Mucosa of rectum (tissue), 2 donors: ENCODE measurements at regions not wholly inside any gene's neighbourhood (a gene's known extent, or its start where the extent isn't known, plus 50 kb on each side); places are given as distances from the start of the nearest gene placed in this dataset.
"Not testable (repeated sequence)": the region's sequence is repeated elsewhere in the genome, so short reads cannot be mapped to it uniquely, and the experiment has no call there.

Experiments
- H3K27ac ChIP-seq, 2 donors: one replicate each; pipeline ENCODE4 v1.7.0; 2013; ENCODE audit warnings: inconsistent platforms in 2 of 2, low read depth in 2 of 2, low read length in 2 of 2
- H3K27me3 ChIP-seq, 2 donors: one replicate each; pipeline ENCODE4 v1.7.0; 2013; ENCODE audit warnings: low read length in 2 of 2; ENCODE audit not compliant: control insufficient read depth in 2 of 2, insufficient read depth in 2 of 2
- H3K36me3 ChIP-seq, 2 donors: one replicate each; pipeline ENCODE4 v1.7.0; 2013; ENCODE audit warnings: low read length in 2 of 2; ENCODE audit not compliant: control insufficient read depth in 2 of 2, insufficient read depth in 2 of 2
- H3K4me1 ChIP-seq, 2 donors: one replicate each; pipeline ENCODE4 v1.7.0; 2013; ENCODE audit warnings: low read length in 2 of 2, mild to moderate bottlenecking in 1 of 2; ENCODE audit not compliant: control insufficient read depth in 2 of 2, insufficient read depth in 2 of 2
- H3K4me3 ChIP-seq, 2 donors: one replicate each; pipeline ENCODE4 v1.7.0; 2013; ENCODE audit warnings: low read length in 2 of 2
- H3K9ac ChIP-seq, 2 donors: one replicate each; pipeline ENCODE4 v1.7.0; 2013; ENCODE audit warnings: low read length in 2 of 2, low read depth in 1 of 2, mild to moderate bottlenecking in 1 of 2
- H3K9me3 ChIP-seq, 2 donors: one replicate each; pipeline ENCODE4 v1.7.0; 2013; ENCODE audit warnings: low read length in 2 of 2; ENCODE audit not compliant: control insufficient read depth in 2 of 2
- donor health status: healthy.
- donor health status: Normal muscosa, but diverticular disease.

DNA sequence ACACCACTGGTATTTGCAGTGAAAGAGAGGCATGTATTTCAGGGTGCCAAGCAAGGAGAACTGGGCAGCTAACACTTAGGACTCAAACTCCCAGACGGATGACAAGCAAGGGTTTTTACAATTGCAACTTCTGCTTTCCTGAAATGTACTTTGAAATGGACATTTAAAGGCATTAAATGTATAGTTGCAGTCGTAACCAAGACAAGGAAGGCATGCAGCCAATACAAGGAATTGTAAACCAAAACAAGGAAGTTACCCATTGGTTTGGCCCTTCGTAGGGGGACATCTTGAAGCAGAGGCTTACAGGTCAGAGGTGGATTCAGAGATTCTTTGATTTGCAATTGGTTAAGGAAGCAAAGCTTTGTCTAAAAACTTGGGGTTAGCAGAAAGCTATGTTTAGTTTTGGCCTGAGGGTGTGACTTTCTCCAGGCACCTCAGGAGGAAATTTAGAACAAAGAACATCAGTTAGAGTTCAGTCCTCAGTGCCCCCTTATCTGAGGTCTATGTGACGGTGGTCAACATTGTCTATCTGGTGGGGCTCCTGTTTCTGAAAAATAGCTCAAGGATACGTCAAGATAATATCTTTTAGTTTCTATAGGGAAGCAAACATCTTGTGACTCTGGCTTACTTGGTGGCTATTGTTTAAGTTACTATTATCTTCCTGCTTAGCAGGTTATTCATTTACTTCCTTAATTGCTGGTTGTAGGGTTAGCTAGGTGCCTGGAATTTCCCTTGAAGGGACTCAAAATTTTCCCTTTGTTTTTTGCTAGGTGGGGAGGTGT, 266.0 kb downstream of the CD83 start:
- Histone ChIP-seq H3K9me3 (no peaks in the 10 kb centered on the region), H3K9ac (no peak overlapping the region), H3K4me1 (peaks cover 3 to 11% of the 10 kb centered on the region in 2 donors), H3K36me3 (no peaks in the 10 kb centered on the region), H3K27me3 (no peaks in the 10 kb centered on the region), H3K4me3 (no peak overlapping the region), H3K27ac (no peak overlapping the region)

DNA sequence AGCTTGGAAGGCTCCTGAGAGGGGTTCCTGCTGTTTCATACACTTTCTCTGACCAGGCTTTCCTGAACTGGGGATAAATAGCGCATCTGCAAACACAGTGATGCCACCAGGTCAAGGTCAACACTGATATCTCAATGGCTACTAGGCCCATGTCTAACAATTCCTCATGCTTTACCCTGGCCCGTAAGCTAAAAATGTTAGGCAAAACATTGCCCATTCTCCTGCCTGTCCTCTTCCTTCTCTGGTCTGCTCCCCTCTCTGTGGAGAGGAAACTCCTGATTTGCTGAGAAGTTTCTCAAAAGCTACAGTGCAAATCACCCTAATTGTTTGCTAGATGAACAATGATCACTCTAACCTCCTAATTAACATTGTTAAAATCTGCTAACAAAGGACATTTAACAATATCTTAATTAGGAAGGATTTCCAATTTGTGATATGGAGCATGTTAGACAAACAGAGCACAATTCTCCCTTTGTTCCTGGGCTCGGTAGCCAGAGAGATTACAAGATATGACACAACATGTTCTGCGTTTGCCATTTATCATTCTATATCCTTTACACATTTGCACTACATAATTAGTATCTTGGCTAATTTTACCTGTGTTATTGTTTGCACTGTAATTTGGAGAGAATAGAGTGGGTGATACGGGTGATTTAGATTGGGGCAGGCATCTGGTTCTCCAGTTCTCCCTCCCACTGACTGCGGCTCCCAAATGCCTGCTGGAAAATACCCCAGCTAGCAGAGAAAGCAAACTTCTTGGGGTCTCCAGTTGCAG, 266.8 kb downstream of the CD83 start:
- H3K4me3 ChIP-seq: no peak overlapping the region
- H3K27ac ChIP-seq: no peak overlapping the region
- H3K36me3 ChIP-seq: no peaks in the 10 kb centered on the region
- H3K9ac ChIP-seq: no peak overlapping the region
- H3K27me3 ChIP-seq: no peaks in the 10 kb centered on the region
- peaks cover 3 to 11% of the 10 kb centered on the region in 2 donors for H3K4me1 ChIP-seq
- no peaks in the 10 kb centered on the region for H3K9me3 ChIP-seq

DNA sequence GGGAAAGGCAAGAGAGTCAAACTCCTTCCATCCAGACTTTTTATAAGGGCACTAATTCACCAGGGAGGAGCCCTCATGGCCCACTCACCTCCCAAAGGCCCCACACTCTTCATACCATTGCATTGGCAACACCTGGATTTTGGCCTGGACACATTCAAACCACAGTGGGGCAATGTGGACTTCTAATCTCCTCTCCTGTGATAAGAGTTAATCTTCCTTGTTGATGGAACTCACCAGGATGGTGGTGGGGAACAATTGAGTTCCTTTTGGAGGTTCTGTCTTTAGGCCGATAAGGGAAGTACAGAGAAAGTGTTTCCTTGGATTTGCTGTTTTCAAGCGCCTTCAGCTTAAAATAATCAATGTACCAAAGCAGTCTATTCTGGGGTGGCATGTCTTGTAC, 268.7 kb downstream of the CD83 start:
- Histone ChIP-seq H3K9ac (no peak overlapping the region), H3K27ac (no peak overlapping the region), H3K4me1 (peaks cover 3 to 13% of the 10 kb centered on the region in 2 donors), H3K4me3 (no peak overlapping the region), H3K36me3 (no peaks in the 10 kb centered on the region), H3K27me3 (no peaks in the 10 kb centered on the region), H3K9me3 (no peaks in the 10 kb centered on the region)

DNA sequence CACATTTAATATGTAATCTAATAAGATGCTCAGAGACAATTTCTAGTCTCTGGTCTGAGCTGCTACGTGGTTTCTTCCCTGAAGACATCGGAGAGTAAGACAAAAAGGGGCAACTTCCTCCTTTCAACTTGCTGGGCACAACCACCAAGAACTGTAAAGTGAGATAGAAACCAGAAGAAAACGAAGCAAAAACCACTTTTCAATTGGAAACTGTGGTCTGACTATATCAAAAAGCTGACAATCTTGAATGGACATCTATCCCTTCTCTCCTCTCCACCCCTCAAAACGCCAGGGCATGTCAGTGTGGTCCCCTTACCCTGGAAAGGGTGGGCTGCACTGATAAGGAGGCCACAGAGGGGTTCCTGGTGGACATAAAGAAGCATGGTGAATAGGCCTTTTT, 269.1 kb downstream of the CD83 start:
- H3K9ac ChIP-seq: no peak overlapping the region
- no peaks in the 10 kb centered on the region for H3K9me3 ChIP-seq
- no peak overlapping the region for H3K27ac ChIP-seq
- H3K36me3 ChIP-seq: no peaks in the 10 kb centered on the region
- H3K27me3 ChIP-seq: no peaks in the 10 kb centered on the region
- peaks cover 3 to 13% of the 10 kb centered on the region in 2 donors for H3K4me1 ChIP-seq
- H3K4me3 ChIP-seq: no peak overlapping the region

DNA sequence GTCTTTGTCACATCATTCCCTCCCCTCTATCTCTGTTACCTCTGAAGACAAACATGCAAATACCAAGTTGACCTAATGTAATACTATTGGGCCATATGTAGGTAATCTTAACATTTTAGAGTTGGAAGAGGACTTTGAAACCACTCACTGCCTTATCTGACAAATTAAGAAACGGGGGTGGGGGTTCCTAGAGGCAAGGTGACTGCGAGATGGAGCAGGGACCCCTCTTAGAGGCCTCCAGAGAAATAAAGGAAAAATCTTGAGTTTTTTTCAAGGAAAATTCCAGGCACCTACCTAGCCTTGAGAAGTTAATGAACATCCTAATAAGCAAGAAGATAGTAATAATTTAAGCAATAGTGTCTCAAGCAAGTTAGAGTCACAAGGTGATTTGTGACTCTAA, 270.8 kb downstream of the CD83 start:
- H3K27me3 ChIP-seq: no peaks in the 10 kb centered on the region
- H3K9me3 ChIP-seq: no peaks in the 10 kb centered on the region
- no peak overlapping the region for H3K4me3 ChIP-seq
- H3K36me3 ChIP-seq: no peaks in the 10 kb centered on the region
- peaks cover 3 to 10% of the 10 kb centered on the region in 2 donors for H3K4me1 ChIP-seq
- H3K27ac ChIP-seq: no peak overlapping the region
- no peak overlapping the region for H3K9ac ChIP-seq

DNA sequence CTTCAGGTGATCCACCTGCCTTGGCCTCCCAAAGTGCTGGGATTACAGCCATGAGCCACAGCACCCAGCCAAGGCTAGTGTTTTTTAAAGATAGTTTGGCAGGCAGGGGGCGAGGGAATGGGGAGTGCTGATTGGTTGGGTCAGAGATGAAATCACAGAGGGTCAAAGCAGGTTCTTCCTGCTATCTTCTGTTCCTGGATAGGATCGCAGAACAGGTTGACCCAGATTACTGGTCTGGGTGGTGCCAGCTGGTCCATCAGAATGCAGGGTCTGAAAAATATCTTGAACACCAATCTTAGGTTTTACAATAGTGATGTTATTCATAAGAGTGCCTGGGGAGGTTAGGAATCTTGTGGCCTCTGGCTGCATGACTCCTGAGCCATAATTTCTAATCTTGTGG, 272.2 kb downstream of the CD83 start:
- not testable (repeated sequence) for H3K9me3 ChIP-seq, H3K27ac ChIP-seq, H3K4me1 ChIP-seq, H3K4me3 ChIP-seq, H3K27me3 ChIP-seq, H3K36me3 ChIP-seq, H3K9ac ChIP-seq

DNA sequence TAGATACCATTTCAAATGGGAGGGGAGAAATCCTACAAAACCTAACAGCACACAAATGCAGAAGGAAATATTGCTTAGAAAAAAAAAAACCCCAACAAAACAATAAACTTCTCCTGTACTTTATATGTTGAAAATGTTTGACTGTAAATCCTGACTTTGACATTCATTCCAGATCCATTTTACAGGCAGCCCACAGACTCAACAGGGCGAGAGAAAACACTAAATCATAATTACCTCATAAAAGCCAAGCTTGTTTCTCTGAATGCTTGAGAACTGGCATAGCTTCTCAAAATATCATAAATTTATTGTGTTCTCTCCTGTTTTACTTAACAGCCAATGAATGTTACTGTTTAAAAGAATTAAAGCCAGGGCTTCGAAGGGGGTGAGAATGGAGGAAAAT, 273.2 kb downstream of the CD83 start:
- H3K36me3 ChIP-seq: no peaks in the 10 kb centered on the region
- no peak overlapping the region for H3K4me3 ChIP-seq
- no peak overlapping the region for H3K27ac ChIP-seq
- H3K9ac ChIP-seq: no peak overlapping the region
- H3K27me3 ChIP-seq: no peaks in the 10 kb centered on the region
- H3K9me3 ChIP-seq: no peaks in the 10 kb centered on the region
- H3K4me1 ChIP-seq: peaks cover 0 to 2% of the 10 kb centered on the region in 2 donors

DNA sequence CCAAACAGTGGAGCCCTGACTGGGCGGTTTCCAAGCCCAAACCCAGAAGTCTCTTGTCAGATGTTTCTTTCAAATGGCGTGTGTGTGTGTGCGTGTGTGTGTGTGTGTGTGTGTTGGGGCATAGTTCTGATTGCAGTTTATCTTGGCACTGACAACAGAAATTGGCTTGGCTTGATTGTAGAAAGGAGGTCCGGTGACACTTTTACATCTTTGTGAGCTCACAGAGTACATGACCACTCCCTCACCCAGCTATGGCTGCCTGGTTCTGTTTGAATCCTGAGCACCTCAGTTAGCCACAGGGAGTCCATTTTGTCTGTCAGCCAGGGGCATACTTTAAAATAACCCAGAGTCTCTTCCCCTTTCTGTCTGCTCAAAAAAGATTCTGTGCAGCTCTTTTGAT, 276.3 kb downstream of the CD83 start:
- Histone ChIP-seq H3K27me3 (no peaks in the 10 kb centered on the region), H3K9me3 (no peaks in the 10 kb centered on the region), H3K27ac (no peak overlapping the region), H3K36me3 (no peaks in the 10 kb centered on the region), H3K4me1 (peaks cover 0 to 2% of the 10 kb centered on the region in 2 donors), H3K4me3 (no peak overlapping the region), H3K9ac (no peak overlapping the region)

DNA sequence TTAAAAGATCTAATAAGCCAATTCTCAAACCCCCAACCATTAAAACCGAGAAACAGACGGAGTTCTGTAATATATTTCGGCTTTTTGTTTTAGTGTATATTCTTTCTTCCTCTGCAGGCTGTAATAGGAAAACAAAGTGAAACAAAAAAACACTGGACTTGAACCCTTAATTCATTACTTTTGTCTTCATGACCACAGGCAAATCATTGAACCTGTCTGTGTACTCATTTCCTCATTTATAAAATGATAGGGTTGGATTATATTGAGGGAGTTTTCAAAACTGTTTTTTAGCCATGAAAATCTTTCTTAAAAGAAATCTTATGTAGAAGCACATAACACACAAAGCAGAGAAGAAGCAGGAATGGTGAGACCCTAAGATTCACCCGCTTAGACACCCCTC, 278.8 kb downstream of the CD83 start:
- Histone ChIP-seq H3K9me3 (no peaks in the 10 kb centered on the region), H3K36me3 (no peaks in the 10 kb centered on the region), H3K27ac (no peak overlapping the region), H3K4me3 (no peak overlapping the region), H3K4me1 (no peaks in the 10 kb centered on the region), H3K27me3 (peaks cover 0 to 4% of the 10 kb centered on the region in 2 donors), H3K9ac (no peak overlapping the region)

DNA sequence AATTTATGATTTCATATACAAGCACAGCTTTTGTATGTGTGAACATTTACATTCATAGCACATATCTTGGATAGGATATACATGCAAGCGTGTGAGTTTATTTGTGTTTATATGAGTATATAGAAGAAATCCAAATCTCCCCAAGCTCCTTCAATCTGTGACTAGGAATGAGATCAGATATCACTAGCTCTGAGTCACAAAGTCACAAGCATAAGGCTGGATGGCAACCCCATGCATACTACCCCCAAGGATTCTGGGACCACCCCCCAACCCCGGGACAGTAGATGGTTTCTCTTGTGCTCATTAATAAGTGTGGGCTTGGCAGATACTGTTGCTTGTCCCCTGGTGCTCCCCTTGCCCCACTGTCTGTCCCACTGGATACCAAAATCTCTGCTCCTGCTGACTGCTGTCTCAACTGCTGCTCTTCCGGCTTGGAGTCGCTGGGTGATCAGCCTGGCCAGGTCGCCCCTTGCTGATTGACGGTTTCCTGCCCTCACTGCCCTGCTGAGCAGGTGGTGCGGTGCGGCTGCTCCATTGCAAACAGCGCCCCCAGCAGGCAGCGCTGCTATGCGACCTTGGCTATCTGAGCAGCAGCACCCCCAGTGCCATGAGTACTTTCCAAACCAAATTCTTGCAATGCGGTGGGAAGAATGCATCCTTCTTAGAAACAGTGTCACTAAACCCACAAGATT, 279.4 kb downstream of the CD83 start:
- peaks cover 0 to 4% of the 10 kb centered on the region in 2 donors for H3K27me3 ChIP-seq
- no peak overlapping the region for H3K4me3 ChIP-seq
- H3K9ac ChIP-seq: no peak overlapping the region
- H3K9me3 ChIP-seq: no peaks in the 10 kb centered on the region
- no peaks in the 10 kb centered on the region for H3K4me1 ChIP-seq
- H3K36me3 ChIP-seq: no peaks in the 10 kb centered on the region
- no peak overlapping the region for H3K27ac ChIP-seq
